Effector memory CD8-positive, alpha-beta T cell (primary cell): ENCODE measurements at regions not wholly inside any gene's neighbourhood (a gene's known extent, or its start where the extent isn't known, plus 50 kb on each side); places are given as distances from the start of the nearest gene placed in this dataset.
"Not testable (repeated sequence)": the region's sequence is repeated elsewhere in the genome, so short reads cannot be mapped to it uniquely, and the experiment has no call there.

ENCODE experiments used
- ATAC-seq: fragments of 150-1000 bp; cut with Tn5 transposase; replicated peaks from 2 replicates; pipeline ENCODE4 v1.10.0; 2021; ENCODE audit warnings: mild to moderate bottlenecking, moderate library complexity
- DNase-seq, 3 experiments: peaks; one replicate each; pipeline ENCODE4 v3.0.0; 2021
- H3K27ac Mint-ChIP-seq, 2 donors: one replicate each; pipeline ENCODE4 v1.8.0; 2022; ENCODE audit warnings: mild to moderate bottlenecking in 2 of 2, mixed read lengths in 2 of 2, moderate library complexity in 2 of 2
- H3K27me3 Mint-ChIP-seq, 2 donors: one replicate each; pipeline ENCODE4 v1.8.0; 2022; ENCODE audit warnings: mixed read lengths in 2 of 2
- H3K36me3 Mint-ChIP-seq: one replicate; pipeline ENCODE4 v1.8.0; 2022; ENCODE audit warnings: mild to moderate bottlenecking, moderate library complexity, mixed read lengths; ENCODE audit not compliant: insufficient read depth
- H3K4me1 Mint-ChIP-seq, 2 donors: one replicate each; pipeline ENCODE4 v1.8.0; 2022; ENCODE audit warnings: low read depth in 2 of 2, mixed read lengths in 2 of 2
- H3K4me3 Mint-ChIP-seq, 2 donors: one replicate each; pipeline ENCODE4 v1.8.0; 2022; ENCODE audit warnings: mild to moderate bottlenecking in 2 of 2, mixed read lengths in 2 of 2, moderate library complexity in 2 of 2
- H3K9me3 Mint-ChIP-seq, 2 donors: one replicate each; pipeline ENCODE4 v1.8.0; 2022; ENCODE audit warnings: mixed read lengths in 2 of 2

DNA sequence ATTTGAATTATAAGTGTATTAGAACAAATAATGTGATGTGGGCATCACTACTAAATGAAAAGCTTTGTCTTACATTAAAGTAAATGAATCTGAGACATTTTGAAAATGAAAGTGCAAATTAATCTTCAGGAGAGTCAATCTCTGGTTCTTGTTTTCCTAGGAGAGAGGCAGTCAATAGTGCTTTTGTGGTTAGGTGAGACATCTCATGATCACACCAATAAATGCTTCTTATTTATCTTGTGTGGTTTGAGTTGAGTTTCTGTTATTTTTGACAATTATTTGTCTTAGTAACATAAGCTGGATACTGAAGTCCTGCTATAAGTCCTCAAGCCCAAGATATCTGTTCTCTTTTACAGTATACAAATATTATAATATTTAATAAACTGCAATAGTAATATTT, 1378.0 kb upstream of the PCDH9 start:
- H3K9me3 Mint-ChIP-seq, result peaks cover 0 to 7% of the 10 kb centered on the region in 2 donors
- no peak overlapping the region for H3K27ac Mint-ChIP-seq
- H3K36me3 Mint-ChIP-seq, result no peaks in the 10 kb centered on the region

DNA sequence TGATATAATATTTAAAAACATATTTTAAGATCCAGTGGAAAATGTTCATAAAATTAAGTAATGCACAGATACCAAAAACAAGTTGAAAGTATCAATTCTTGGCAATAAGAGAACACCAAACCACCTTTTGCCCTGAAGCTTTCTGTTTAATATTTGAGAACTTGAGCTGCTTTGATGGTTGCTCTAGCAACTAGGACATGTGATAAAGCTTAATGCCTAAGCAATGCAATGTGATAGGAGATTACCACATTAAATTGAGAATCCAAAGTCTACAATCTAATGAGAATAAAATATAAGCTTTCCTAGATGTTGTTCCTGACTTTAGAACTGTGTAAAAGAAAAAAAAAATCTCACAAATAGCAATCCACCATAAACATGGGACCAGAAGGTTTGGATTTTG, 1367.5 kb upstream of the PCDH9 start:
- Mint-ChIP-seq H3K36me3 (no peaks in the 10 kb centered on the region), H3K27ac (no peak overlapping the region), H3K9me3 (peaks cover 0 to 7% of the 10 kb centered on the region in 2 donors), H3K4me3 (no peak overlapping the region), H3K27me3 (no peaks in the 10 kb centered on the region), H3K4me1 (no peaks in the 10 kb centered on the region)
- ATAC-seq (no peak), DNase-seq (no peak)

More for the DNA sequence above, 1378.0 kb upstream of the PCDH9 start:
- DNase-seq (no peak), ATAC-seq (no peak)
- H3K4me3 Mint-ChIP-seq, result no peak overlapping the region
- H3K4me1 Mint-ChIP-seq, result no peaks in the 10 kb centered on the region
- H3K27me3 Mint-ChIP-seq, result no peaks in the 10 kb centered on the region

DNA sequence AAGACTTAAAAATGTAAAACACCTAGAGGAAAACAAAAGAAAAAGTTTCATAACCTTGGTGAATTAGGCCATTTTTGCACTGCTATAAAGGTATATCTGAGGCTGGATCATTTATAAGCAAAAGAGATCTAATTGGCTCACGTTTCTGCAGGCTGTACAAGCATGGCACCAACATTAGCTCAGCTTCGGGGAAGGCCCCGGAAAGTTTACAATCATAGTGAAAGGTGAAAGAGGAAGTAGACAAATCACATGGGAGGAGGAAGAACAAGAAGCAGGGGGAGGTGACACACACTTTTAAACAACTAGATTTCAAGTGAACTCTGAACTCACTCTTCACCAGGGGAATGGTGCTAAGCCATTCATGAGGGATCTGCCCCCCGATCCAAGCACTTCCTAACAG, 1358.5 kb upstream of the PCDH9 start:
- no peaks in the 10 kb centered on the region for H3K4me1 Mint-ChIP-seq
- H3K27ac Mint-ChIP-seq, result no peak overlapping the region
- no peak overlapping the region for H3K4me3 Mint-ChIP-seq
- no peaks in the 10 kb centered on the region for H3K36me3 Mint-ChIP-seq
- no peaks in the 10 kb centered on the region for H3K27me3 Mint-ChIP-seq
- ATAC-seq (no peak), DNase-seq (no peak)
- peaks cover 0 to 3% of the 10 kb centered on the region in 2 donors for H3K9me3 Mint-ChIP-seq

DNA sequence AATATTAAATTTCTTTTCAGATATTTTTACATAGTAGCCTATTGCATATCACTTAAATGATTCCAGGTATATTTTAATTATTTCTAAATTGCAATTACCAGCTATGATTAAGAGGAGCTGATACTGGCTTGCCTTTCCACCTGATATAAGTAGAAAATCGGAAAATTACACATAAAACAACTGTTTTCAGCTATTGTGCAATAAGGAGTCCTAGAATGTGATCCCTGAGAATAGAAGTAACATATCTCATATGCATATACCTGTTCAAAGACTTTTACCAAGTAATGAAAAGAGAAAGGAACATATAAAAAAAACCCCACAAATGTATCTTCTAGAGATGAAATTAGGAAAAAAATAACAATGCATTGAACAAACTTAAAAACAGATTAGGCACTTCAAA, 1354.6 kb upstream of the PCDH9 start:
- H3K9me3 Mint-ChIP-seq, result peaks cover 0 to 2% of the 10 kb centered on the region in 2 donors
- no peaks in the 10 kb centered on the region for H3K27me3 Mint-ChIP-seq
- H3K36me3 Mint-ChIP-seq, result no peaks in the 10 kb centered on the region
- no peak for ATAC-seq
- no peak for DNase-seq
- no peak overlapping the region for H3K27ac Mint-ChIP-seq
- no peaks in the 10 kb centered on the region for H3K4me1 Mint-ChIP-seq
- no peak overlapping the region for H3K4me3 Mint-ChIP-seq

DNA sequence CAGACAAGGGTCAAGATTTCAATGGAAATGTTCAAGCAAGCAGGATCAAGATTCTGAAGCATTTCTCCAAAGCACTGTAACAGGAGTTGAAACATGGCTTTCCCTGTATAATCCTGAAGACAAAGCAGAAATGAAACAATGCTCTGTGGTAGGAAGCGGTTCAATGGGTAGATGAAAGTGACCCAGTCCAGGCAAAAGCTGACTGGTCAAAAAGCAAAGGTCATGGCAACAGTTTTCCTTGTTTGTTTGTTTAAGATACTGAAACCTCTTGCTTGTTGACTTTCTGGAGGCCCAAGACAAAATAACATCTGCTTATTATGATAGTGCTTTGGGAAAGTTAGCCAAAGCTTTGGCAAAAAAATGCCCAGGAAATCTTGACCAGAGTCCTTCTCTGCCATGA, 1343.9 kb upstream of the PCDH9 start:
- DNase-seq (no peak), ATAC-seq (no peak)
- peaks cover 4 to 13% of the 10 kb centered on the region in 2 donors for H3K9me3 Mint-ChIP-seq
- H3K27ac Mint-ChIP-seq, result no peak overlapping the region
- no peaks in the 10 kb centered on the region for H3K36me3 Mint-ChIP-seq
- H3K4me3 Mint-ChIP-seq, result no peak overlapping the region
- no peaks in the 10 kb centered on the region for H3K4me1 Mint-ChIP-seq
- H3K27me3 Mint-ChIP-seq, result no peaks in the 10 kb centered on the region

- Mint-ChIP-seq H3K27ac (no peak overlapping the region), H3K27me3 (no peaks in the 10 kb centered on the region), H3K9me3 (peaks cover 7 to 32% of the 10 kb centered on the region in 2 donors), H3K36me3 (no peaks in the 10 kb centered on the region), H3K4me1 (no peaks in the 10 kb centered on the region), H3K4me3 (no peak overlapping the region)
- DNase-seq (no peak), ATAC-seq (no peak)
Measured at GRCh38 chr13:68551701-68552522, 1321.8 kb upstream of the PCDH9 start.

DNA sequence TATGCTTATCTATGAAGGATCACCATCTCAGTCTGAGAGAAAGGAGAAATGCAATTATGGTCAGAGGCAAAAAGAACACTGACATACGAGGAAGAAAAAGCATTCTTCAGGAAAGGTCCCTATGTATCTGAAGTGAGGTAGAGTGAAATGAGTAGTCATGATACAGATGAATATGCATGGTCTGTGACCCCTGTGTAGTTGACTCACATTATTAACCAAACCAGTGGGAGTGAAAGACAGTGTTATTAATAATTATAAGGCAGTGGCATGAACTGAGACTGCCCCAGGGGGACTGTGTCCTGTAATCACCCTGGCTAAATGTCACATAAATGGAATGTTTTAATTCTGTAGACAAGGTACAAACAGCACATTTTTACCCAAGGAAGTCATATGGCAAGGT, 1320.2 kb upstream of the PCDH9 start:
- Mint-ChIP-seq H3K27me3 (no peaks in the 10 kb centered on the region), H3K4me3 (no peak overlapping the region), H3K4me1 (no peaks in the 10 kb centered on the region), H3K27ac (no peak overlapping the region), H3K9me3 (peaks cover 9 to 31% of the 10 kb centered on the region in 2 donors), H3K36me3 (no peaks in the 10 kb centered on the region)
- no peak for ATAC-seq
- DNase-seq, result no peak

GRCh38 chr13:68540244-68540643, 1310.1 kb upstream of the PCDH9 start:
- Mint-ChIP-seq H3K27ac (no peak overlapping the region), H3K36me3 (no peaks in the 10 kb centered on the region), H3K9me3 (peaks cover 0 to 11% of the 10 kb centered on the region in 2 donors), H3K27me3 (no peaks in the 10 kb centered on the region), H3K4me3 (no peak overlapping the region), H3K4me1 (no peaks in the 10 kb centered on the region)
- ATAC-seq (no peak), DNase-seq (no peak)

- no peak for DNase-seq
- no peak overlapping the region for H3K27ac Mint-ChIP-seq
- ATAC-seq, result no peak
- no peaks in the 10 kb centered on the region for H3K36me3 Mint-ChIP-seq
- no peaks in the 10 kb centered on the region for H3K27me3 Mint-ChIP-seq
- H3K4me3 Mint-ChIP-seq, result no peak overlapping the region
- H3K9me3 Mint-ChIP-seq, result peaks cover 0 to 15% of the 10 kb centered on the region in 2 donors
- H3K4me1 Mint-ChIP-seq, result no peaks in the 10 kb centered on the region
Measured at GRCh38 chr13:68535329-68535728, 1305.2 kb upstream of the PCDH9 start.

- H3K27me3 Mint-ChIP-seq, DNase-seq, ATAC-seq, H3K4me1 Mint-ChIP-seq, H3K36me3 Mint-ChIP-seq, H3K4me3 Mint-ChIP-seq, H3K27ac Mint-ChIP-seq: not testable (repeated sequence)
- peaks cover 9 to 27% of the 10 kb centered on the region in 2 donors for H3K9me3 Mint-ChIP-seq
Measured at GRCh38 chr13:68527167-68527566, 1297.0 kb upstream of the PCDH9 start.

- Mint-ChIP-seq H3K4me1 (no peaks in the 10 kb centered on the region), H3K27me3 (no peaks in the 10 kb centered on the region), H3K4me3 (no peak overlapping the region), H3K9me3 (peaks cover 9 to 34% of the 10 kb centered on the region in 2 donors), H3K36me3 (no peaks in the 10 kb centered on the region), H3K27ac (no peak overlapping the region)
- ATAC-seq (no peak), DNase-seq (no peak)
Measured at GRCh38 chr13:68523838-68524424, 1293.8 kb upstream of the PCDH9 start.

- no peak overlapping the region for H3K4me3 Mint-ChIP-seq
- H3K27me3 Mint-ChIP-seq, result no peaks in the 10 kb centered on the region
- H3K36me3 Mint-ChIP-seq, result no peaks in the 10 kb centered on the region
- ATAC-seq (no peak), DNase-seq (no peak)
- no peak overlapping the region for H3K27ac Mint-ChIP-seq
- H3K9me3 Mint-ChIP-seq, result peaks cover 9 to 28% of the 10 kb centered on the region in 2 donors
- no peaks in the 10 kb centered on the region for H3K4me1 Mint-ChIP-seq
Measured at GRCh38 chr13:68522184-68522583, 1292.0 kb upstream of the PCDH9 start.

GRCh38 chr13:68509734-68510621, 1279.8 kb upstream of the PCDH9 start:
- no peak overlapping the region for H3K27ac Mint-ChIP-seq
- DNase-seq (no peak), ATAC-seq (no peak)
- no peaks in the 10 kb centered on the region for H3K36me3 Mint-ChIP-seq
- H3K9me3 Mint-ChIP-seq, result no peaks in the 10 kb centered on the region
- H3K4me1 Mint-ChIP-seq, result no peaks in the 10 kb centered on the region
- no peaks in the 10 kb centered on the region for H3K27me3 Mint-ChIP-seq
- H3K4me3 Mint-ChIP-seq, result no peak overlapping the region
